GM21381 (cell line): ENCODE measurements at regions not wholly inside any gene's neighbourhood (a gene's known extent, or its start where the extent isn't known, plus 50 kb on each side); places are given as distances from the start of the nearest gene placed in this dataset.
A peak's percentile ranks its signal among the peaks of the same experiment; 100 is the strongest.

Source experiments
- ATAC-seq: cut with Tn5 transposase; IDR thresholded peaks from one replicate; pipeline ENCODE4 v1.9.1; 2021; ENCODE audit warnings: mild to moderate bottlenecking, moderate library complexity; ENCODE audit not compliant: unreplicated experiment

GRCh38 chr13:53143757-53144339, 115.2 kb downstream of the OLFM4 start:
- no peak for ATAC-seq

GRCh38 chr13:53144826-53145225, 116.2 kb downstream of the OLFM4 start:
- ATAC-seq, result no peak

- no peak for ATAC-seq
Observed at GRCh38 chr13:53150568-53150967, 122.0 kb downstream of the OLFM4 start.

GRCh38 chr13:53151336-53152056, 122.9 kb downstream of the OLFM4 start:
- peak; percentile 92 for ATAC-seq

GRCh38 chr13:53152057-53152421, 123.4 kb downstream of the OLFM4 start:
- ATAC-seq, result peak; percentile 8

- ATAC-seq, result no peak
Observed at GRCh38 chr13:53158201-53158600, 129.6 kb downstream of the OLFM4 start.

GRCh38 chr13:53159431-53159830, 130.8 kb downstream of the OLFM4 start:
- ATAC-seq, result no peak

GRCh38 chr13:53160211-53160610, 131.6 kb downstream of the OLFM4 start:
- ATAC-seq, result no peak

- no peak for ATAC-seq
Observed at GRCh38 chr13:53161251-53161650, 132.6 kb downstream of the OLFM4 start.

GRCh38 chr13:53165261-53165660, 136.6 kb downstream of the OLFM4 start:
- no peak for ATAC-seq

GRCh38 chr13:53167561-53167960, 138.9 kb downstream of the OLFM4 start:
- no peak for ATAC-seq

- ATAC-seq, result no peak
Observed at GRCh38 chr13:53170910-53171309, 142.3 kb downstream of the OLFM4 start.

- no peak for ATAC-seq
Observed at GRCh38 chr13:53174545-53174944, 145.9 kb downstream of the OLFM4 start.

GRCh38 chr13:53180684-53181083, 152.1 kb downstream of the OLFM4 start:
- ATAC-seq, result no peak

- no peak for ATAC-seq
Observed at GRCh38 chr13:53182724-53183123, 154.1 kb downstream of the OLFM4 start.

- no peak for ATAC-seq
Observed at GRCh38 chr13:53188120-53188519, 159.5 kb downstream of the OLFM4 start.

- no peak for ATAC-seq
Observed at GRCh38 chr13:53189162-53189561, 160.5 kb downstream of the OLFM4 start.

- no peak for ATAC-seq
Observed at GRCh38 chr13:53191091-53191490, 162.5 kb downstream of the OLFM4 start.

- no peak for ATAC-seq
Observed at GRCh38 chr13:53197424-53197823, 168.8 kb downstream of the OLFM4 start.

GRCh38 chr13:53198017-53198416, 169.4 kb downstream of the OLFM4 start:
- ATAC-seq, result no peak

- ATAC-seq, result no peak
Observed at GRCh38 chr13:53198736-53199135, 170.1 kb downstream of the OLFM4 start.

- no peak for ATAC-seq
Observed at GRCh38 chr13:53200075-53200474, 171.5 kb downstream of the OLFM4 start.
